Kidney epithelial cell (primary cell): ENCODE measurements at regions not wholly inside any gene's neighbourhood (a gene's known extent, or its start where the extent isn't known, plus 50 kb on each side); places are given as distances from the start of the nearest gene placed in this dataset.

Source experiments
- DNase-seq: peaks from one replicate; pipeline ENCODE4 v3.0.0-alpha.2; 2010; ENCODE audit warnings: low read depth
- H3K27me3 ChIP-seq: 2 replicates; pipeline ENCODE4 v1.6.0; 2011; ENCODE audit warnings: low read length; ENCODE audit not compliant: control insufficient read depth, insufficient read depth
- H3K36me3 ChIP-seq: 2 replicates; pipeline ENCODE4 v1.5.1; 2011; ENCODE audit warnings: low read length; ENCODE audit not compliant: control insufficient read depth, insufficient read depth
- H3K4me3 ChIP-seq: 2 replicates; pipeline ENCODE4 v1.5.1; 2011; ENCODE audit warnings: low read depth, mild to moderate bottlenecking, control low read depth, low read length
- CTCF ChIP-seq: IDR thresholded peaks from 2 replicates; pipeline ENCODE4 v1.5.1; 2011; ENCODE audit warnings: mild to moderate bottlenecking, moderate library complexity, low read length, control low read depth, inconsistent platforms; ENCODE audit not compliant: insufficient read depth, poor library complexity, severe bottlenecking

- Histone ChIP-seq H3K27me3 (no peaks in the 10 kb centered on the region), H3K4me3 (no peak overlapping the region), H3K36me3 (no peaks in the 10 kb centered on the region)
- TF ChIP-seq CTCF = no peak
- no peak for DNase-seq
Observed at GRCh38 chr2:147181351-147182029, 663.3 kb upstream of the ACVR2A start.

DNA sequence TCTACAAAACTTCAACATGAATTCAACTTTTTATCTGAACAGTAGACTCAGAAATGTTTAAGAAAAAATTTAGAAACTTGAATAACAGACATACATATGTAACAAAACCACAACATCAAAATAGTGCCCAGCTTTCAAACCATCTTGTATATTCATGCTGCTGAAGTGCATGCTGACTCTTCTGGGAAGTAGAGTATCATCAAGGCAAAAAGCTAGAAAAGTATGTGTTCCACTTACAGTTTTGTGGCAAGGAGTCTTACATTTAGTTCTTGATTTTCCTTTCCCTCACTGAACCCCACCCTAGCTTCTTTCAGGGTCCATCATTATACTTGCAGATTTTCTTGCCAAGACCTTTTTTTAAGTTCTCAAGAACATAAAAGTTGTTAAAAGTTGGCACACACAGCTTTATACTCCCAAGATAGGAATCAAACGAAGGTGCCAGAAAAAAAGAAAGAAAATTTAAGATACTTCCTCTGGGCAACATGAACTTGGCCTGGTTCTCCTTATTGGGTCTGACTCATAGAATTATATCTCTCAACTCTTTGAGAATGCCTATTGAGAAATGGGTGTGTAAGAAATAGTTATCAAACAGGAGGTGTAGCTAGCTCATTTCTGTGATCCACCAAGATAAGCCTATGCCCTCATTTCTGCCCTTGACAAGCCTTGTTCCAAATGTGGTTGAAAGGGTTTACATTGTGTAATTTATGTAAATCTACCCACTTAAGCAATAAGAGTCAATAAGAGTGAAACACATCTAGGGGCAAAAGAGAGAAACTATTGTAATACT lies 667.6 kb upstream of the ACVR2A start:
- DNase-seq = no peak
- no peaks in the 10 kb centered on the region for H3K27me3 ChIP-seq
- TF ChIP-seq CTCF = no peak
- H3K4me3 ChIP-seq = no peak overlapping the region
- no peaks in the 10 kb centered on the region for H3K36me3 ChIP-seq

DNA sequence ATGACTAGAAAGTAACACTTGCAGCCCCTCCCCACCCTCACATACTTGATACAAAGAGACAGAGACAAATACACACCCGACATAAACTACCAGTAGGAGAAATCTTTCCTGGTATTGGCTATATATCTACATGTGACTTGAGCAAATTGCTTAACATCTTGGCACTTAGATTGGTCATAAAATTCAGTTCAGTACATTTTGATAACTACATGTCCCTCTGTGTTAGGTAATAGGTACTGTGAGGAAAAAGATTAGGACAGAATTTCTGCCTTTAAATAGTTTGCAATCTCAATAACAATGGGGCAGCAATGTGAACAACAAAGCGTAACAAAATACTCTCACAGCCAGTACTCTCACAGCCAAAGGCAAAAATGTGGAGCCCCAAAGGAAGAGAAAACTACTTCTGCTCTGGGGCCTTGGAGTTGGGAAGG lies 670.0 kb upstream of the ACVR2A start:
- Histone ChIP-seq H3K27me3 (no peaks in the 10 kb centered on the region), H3K36me3 (no peaks in the 10 kb centered on the region), H3K4me3 (no peak overlapping the region)
- TF ChIP-seq CTCF = no peak
- no peak for DNase-seq

DNA sequence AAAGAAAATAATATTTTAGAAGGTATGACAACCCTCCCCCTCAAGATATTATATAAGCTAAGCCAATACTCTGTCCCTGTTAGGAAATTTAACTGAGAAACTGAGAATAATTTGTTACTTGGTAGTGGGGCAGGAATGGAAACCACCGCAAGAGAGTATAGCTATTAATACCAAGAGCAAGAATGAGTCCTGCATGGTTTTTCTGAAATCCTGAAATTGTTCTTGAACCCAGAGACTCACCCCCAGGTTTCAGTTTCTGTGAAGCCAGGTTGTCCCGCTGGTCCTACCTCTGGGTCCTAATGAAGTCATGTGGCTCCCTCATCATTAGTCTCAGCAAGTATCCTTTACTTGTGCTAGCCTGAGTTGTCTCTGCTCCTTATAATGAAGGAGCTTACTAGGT lies 671.0 kb upstream of the ACVR2A start:
- H3K36me3 ChIP-seq = no peaks in the 10 kb centered on the region
- H3K27me3 ChIP-seq = no peaks in the 10 kb centered on the region
- no peak for TF ChIP-seq CTCF
- no peak overlapping the region for H3K4me3 ChIP-seq
- DNase-seq = no peak

DNA sequence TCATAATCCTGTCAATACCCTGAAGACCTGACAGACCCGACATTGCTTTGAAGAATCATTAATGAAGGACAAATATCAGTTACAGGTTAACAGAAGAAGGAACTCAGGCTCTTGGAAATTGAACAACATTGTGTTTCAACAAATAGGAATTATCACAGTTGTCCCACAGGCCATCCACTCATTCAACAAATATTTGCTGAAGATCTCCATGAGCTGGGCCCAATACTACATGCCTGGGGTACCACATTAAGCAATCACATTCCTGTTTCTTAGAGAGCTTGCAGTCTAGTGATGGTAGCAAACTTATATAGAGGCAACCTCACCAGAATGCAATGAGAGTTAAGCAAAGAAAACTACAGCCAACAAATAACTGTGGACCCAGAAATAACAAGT lies 671.6 kb upstream of the ACVR2A start:
- Histone ChIP-seq H3K36me3 (no peaks in the 10 kb centered on the region), H3K4me3 (no peak overlapping the region), H3K27me3 (no peaks in the 10 kb centered on the region)
- DNase-seq = peak; percentile 29
- TF ChIP-seq CTCF = no peak
